ENCODE measurements at regions not wholly inside any gene's neighbourhood (a gene's known extent, or its start where the extent isn't known, plus 50 kb on each side); places are given as distances from the start of the nearest gene placed in this dataset.
"Not testable (repeated sequence)": the region's sequence is repeated elsewhere in the genome, so short reads cannot be mapped to it uniquely, and the experiment has no call there.

- no peak for DNase-seq
Observed at GRCh38 chr14:38973083-38973700, 129.8 kb downstream of the SEC23A start.

- no peak for DNase-seq
Observed at GRCh38 chr14:38972511-38972910, 130.5 kb downstream of the SEC23A start.

- no peak for DNase-seq
Observed at GRCh38 chr14:38971258-38971921, 131.6 kb downstream of the SEC23A start.

- peak; percentile 31 for DNase-seq
Observed at GRCh38 chr14:38964630-38965029, 138.4 kb downstream of the SEC23A start.

GRCh38 chr14:38960946-38961531 is 142.0 kb downstream of the SEC23A start:
- DNase-seq: no peak

GRCh38 chr14:38959021-38959420 is 144.0 kb downstream of the SEC23A start:
- no peak for DNase-seq

GRCh38 chr14:38958589-38958988 is 144.4 kb downstream of the SEC23A start:
- no peak for DNase-seq

- no peak for DNase-seq
Observed at GRCh38 chr14:38951451-38951850, 151.6 kb downstream of the SEC23A start.

- no peak for DNase-seq
Observed at GRCh38 chr14:38950676-38951075, 152.4 kb downstream of the SEC23A start.

GRCh38 chr14:38948576-38948975 is 154.5 kb downstream of the SEC23A start:
- no peak for DNase-seq

- DNase-seq: no peak
Observed at GRCh38 chr14:38948171-38948570, 154.9 kb downstream of the SEC23A start.

GRCh38 chr14:38947343-38947742 is 155.7 kb downstream of the SEC23A start:
- DNase-seq: no peak

GRCh38 chr14:38944691-38945090 is 158.3 kb downstream of the SEC23A start:
- DNase-seq: no peak

GRCh38 chr14:38941488-38941887 is 161.5 kb downstream of the SEC23A start:
- DNase-seq: no peak

- DNase-seq: not testable (repeated sequence)
Observed at GRCh38 chr14:38932653-38933000, 170.4 kb downstream of the SEC23A start.

GRCh38 chr14:38931969-38932652 is 170.9 kb downstream of the SEC23A start:
- no peak for DNase-seq

GRCh38 chr14:38930898-38931297 is 172.1 kb downstream of the SEC23A start:
- no peak for DNase-seq

- no peak for DNase-seq
Observed at GRCh38 chr14:38930022-38930421, 173.0 kb downstream of the SEC23A start.

GRCh38 chr14:38929416-38929815 is 173.6 kb downstream of the SEC23A start:
- DNase-seq: no peak

- not testable (repeated sequence) for DNase-seq
Observed at GRCh38 chr14:38921893-38922292, 181.1 kb downstream of the SEC23A start.

- DNase-seq: no peak
Observed at GRCh38 chr14:38915125-38915524, 187.9 kb downstream of the SEC23A start.

GRCh38 chr14:38910092-38910491 is 192.9 kb downstream of the SEC23A start:
- no peak for DNase-seq

GRCh38 chr14:38904959-38905358 is 198.1 kb downstream of the SEC23A start:
- no peak for DNase-seq

GRCh38 chr14:38901791-38902190 is 201.2 kb downstream of the SEC23A start:
- no peak for DNase-seq

Data from DMS79 treated with DMSO at 0.1 percent for 48 hours (cell line).